PFSK-1 (cell line): ENCODE measurements at regions not wholly inside any gene's neighbourhood (a gene's known extent, or its start where the extent isn't known, plus 50 kb on each side); places are given as distances from the start of the nearest gene placed in this dataset.

ENCODE experiments used
- POLR2AphosphoS5 ChIP-seq: IDR thresholded peaks from 2 replicates; pipeline ENCODE4 v1.6.1; 2012; ENCODE audit warnings: low read depth, mild to moderate bottlenecking, control low read depth, low read length, moderate library complexity
- REST ChIP-seq, 2 experiments: IDR thresholded peaks; 2 replicates each; pipeline versions ENCODE4 v1.6.1 to v1.8.0; 2011 to 2012; ENCODE audit warnings: low read depth in 2 of 2, low read length in 2 of 2, control low read depth in 1 of 2, inconsistent platforms in 1 of 2, mild to moderate bottlenecking in 1 of 2, moderate library complexity in 1 of 2; ENCODE audit not compliant: insufficient read depth in 1 of 2

- no peak for TF ChIP-seq REST (IDR thresholded peaks at IDR 0.05; ENCODE audit: insufficient read depth in 1 of 2, low read depth in 2 of 2, low read length in 2 of 2)
- no peak for TF ChIP-seq POLR2AphosphoS5
Measured at GRCh38 chr2:217199255-217199630, 339.4 kb upstream of the TNP1 start.
